ENCODE measurements at regions not wholly inside any gene's neighbourhood (a gene's known extent, or its start where the extent isn't known, plus 50 kb on each side); places are given as distances from the start of the nearest gene placed in this dataset.
"Not testable (repeated sequence)": the region's sequence is repeated elsewhere in the genome, so short reads cannot be mapped to it uniquely, and the experiment has no call there.

DNA sequence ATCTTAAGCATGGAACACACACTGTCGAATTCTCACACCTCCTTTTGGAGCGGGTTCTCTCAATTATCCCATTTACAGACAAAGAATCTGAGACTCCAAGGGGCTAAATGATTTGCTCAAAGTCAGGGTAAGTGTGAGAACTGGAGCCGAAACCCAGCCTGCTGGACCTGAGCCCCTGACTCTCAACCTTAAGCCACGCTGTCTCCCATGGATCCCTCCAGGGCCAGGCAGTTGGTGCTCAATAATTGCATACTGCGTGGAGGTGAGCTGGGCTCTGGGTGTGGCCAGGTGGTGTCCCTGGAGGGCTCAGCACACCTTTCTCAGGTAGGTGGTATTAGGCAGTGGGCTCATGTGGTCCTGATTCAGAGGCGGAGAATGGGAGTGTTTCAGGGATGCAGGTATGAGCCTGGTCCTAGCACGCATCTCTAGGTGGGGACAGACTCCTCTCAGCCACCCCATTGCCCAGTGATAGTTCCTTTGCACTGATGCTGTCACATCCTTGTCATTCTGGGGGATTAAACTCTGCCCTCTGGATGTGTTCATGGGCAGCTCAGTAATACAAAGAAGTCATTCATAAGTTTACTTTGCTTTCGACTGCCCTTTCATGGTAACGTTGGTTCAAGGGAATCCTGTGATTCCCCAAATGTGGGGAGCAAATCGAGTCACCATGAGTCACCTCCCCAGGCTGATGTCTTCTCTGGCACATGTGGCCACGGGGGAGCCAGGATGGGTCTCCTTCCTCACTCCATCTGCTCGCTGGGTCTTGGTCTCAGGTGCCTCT lies 399.5 kb upstream of the TNRC6C start:
- H3K27me3 ChIP-seq (ENCODE audit: control insufficient read depth, insufficient read depth, low read length) = peaks cover 74% of the 10 kb centered on the region

DNA sequence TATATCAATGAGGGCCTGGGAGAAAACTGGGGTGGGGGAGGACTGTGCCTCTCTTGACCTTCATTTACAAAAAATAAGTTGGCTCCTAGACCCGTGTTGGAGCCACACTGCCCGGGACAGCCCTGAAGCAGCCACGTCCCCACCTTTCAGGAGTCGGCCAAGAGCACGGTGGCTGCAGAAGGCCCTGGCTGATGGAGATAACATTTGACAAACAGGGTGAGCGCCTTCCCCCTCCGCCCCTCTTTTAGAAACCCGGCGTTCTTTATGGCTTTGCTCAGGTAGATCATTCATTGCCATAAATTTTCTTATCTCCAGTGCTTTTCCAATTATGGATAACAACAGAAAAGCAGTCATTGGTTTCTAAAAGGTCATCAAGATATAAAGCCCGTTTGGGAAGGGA lies 398.1 kb upstream of the TNRC6C start:
- Histone ChIP-seq H3K9me3 (replicated peaks; ENCODE audit: low read length) (no peaks in the 10 kb centered on the region), H3K4me2 (ENCODE audit: low read length) (no peak overlapping the region), H3K36me3 (ENCODE audit: insufficient read depth, low read length) (no peaks in the 10 kb centered on the region), H3K4me3 (ENCODE audit: low read length) (no peak overlapping the region), H3K9ac (ENCODE audit: low read depth, low read length) (no peak overlapping the region), H3K27me3 (ENCODE audit: control insufficient read depth, insufficient read depth, low read length) (peaks cover 71% of the 10 kb centered on the region), H3K4me1 (ENCODE audit: control insufficient read depth, insufficient read depth, low read length) (no peaks in the 10 kb centered on the region)

More for the DNA sequence above, 399.5 kb upstream of the TNRC6C start:
- Histone ChIP-seq H3K4me2 (ENCODE audit: low read length) (no peak overlapping the region), H3K36me3 (ENCODE audit: insufficient read depth, low read length) (no peaks in the 10 kb centered on the region), H3K9me3 (replicated peaks; ENCODE audit: low read length) (no peaks in the 10 kb centered on the region), H3K4me1 (ENCODE audit: control insufficient read depth, insufficient read depth, low read length) (no peaks in the 10 kb centered on the region), H3K9ac (ENCODE audit: low read depth, low read length) (no peak overlapping the region), H3K4me3 (ENCODE audit: low read length) (no peak overlapping the region)

DNA sequence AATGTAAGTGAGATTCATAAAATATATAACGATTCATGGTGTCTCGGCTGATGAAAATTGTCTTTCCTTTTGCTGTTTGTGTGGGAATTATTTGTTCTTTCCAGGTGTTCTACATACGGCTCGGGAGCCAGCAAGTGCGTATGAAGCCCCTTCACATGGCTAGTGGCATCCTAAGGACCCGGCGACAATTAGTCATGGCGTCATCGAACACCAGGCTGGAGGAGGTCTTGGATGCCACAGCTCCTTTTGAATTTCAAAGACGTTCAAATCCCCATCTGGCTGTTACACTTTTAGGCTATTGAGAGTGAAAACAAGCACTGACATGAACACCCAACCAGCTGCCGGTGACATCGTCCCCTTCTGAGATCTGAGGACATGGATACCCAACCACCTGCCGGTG lies 397.7 kb upstream of the TNRC6C start:
- peaks cover 71% of the 10 kb centered on the region for H3K27me3 ChIP-seq (ENCODE audit: control insufficient read depth, insufficient read depth, low read length)
- H3K4me3 ChIP-seq (ENCODE audit: low read length) = no peak overlapping the region

DNA sequence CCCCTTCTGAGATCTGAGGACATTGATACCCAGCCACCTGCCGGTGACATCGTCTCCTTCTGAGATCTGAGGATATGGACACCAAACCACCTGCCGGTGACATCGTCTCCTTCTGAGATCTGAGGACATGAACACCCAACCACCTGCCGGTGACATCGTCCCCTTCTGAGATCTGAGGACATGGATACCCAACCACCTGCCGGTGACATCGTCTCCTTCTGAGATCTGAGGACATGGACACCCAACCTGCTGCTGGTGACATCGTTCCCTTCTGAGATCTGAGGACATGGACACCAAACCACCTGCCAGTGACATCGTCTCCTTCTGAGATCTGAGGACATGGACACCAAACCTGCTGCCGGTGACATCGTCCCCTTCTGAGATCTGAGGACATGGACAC lies 396.1 kb upstream of the TNRC6C start:
- H3K9me3 ChIP-seq (replicated peaks; ENCODE audit: low read length); H3K9ac ChIP-seq (ENCODE audit: low read depth, low read length); H3K4me1 ChIP-seq (ENCODE audit: control insufficient read depth, insufficient read depth, low read length); H3K4me3 ChIP-seq (ENCODE audit: low read length); H3K4me2 ChIP-seq (ENCODE audit: low read length); H3K36me3 ChIP-seq (ENCODE audit: insufficient read depth, low read length): not testable (repeated sequence)
- peaks cover 69% of the 10 kb centered on the region for H3K27me3 ChIP-seq (ENCODE audit: control insufficient read depth, insufficient read depth, low read length)

More for the DNA sequence above, 397.7 kb upstream of the TNRC6C start:
- H3K9me3 ChIP-seq (replicated peaks; ENCODE audit: low read length) = no peaks in the 10 kb centered on the region
- H3K4me1 ChIP-seq (ENCODE audit: control insufficient read depth, insufficient read depth, low read length) = no peaks in the 10 kb centered on the region
- no peak overlapping the region for H3K9ac ChIP-seq (ENCODE audit: low read depth, low read length)
- no peaks in the 10 kb centered on the region for H3K36me3 ChIP-seq (ENCODE audit: insufficient read depth, low read length)
- H3K4me2 ChIP-seq (ENCODE audit: low read length) = no peak overlapping the region

DNA sequence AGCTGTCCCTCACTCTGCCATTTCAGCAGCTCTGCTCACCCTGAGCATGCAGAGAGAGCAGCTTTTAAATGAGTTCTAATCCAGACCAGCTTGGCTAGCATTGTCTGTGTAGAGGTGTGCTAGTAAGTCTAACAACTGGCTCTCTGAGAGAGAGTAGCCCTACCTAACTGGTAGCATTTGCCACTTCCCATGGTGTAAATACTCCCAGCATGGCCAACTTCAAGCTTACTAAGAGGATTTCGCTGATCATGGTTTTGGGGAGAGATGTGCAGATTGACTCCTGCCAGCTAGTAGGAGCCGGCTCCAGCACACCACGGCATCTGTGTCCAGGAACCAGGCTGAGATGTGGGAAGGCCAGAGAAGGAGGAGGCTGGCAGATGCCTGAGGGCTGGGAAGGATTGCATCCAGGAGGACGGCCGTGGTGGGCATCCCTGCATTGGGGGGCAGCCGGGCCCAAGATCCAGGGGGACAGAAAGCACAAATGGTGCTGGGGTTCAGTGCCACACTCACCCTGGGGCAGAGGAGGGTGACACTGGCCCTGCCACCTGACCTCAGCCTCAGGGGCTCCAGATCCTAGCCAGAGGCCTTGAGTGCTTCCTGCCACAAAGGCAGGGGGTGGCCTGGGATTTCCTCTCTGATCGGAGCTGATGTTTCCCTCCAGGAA lies 394.9 kb upstream of the TNRC6C start:
- H3K9me3 ChIP-seq (replicated peaks; ENCODE audit: low read length) = no peaks in the 10 kb centered on the region
- no peak overlapping the region for H3K4me2 ChIP-seq (ENCODE audit: low read length)
- H3K4me1 ChIP-seq (ENCODE audit: control insufficient read depth, insufficient read depth, low read length) = no peaks in the 10 kb centered on the region
- H3K9ac ChIP-seq (ENCODE audit: low read depth, low read length) = no peak overlapping the region
- H3K27me3 ChIP-seq (ENCODE audit: control insufficient read depth, insufficient read depth, low read length) = peaks cover 60% of the 10 kb centered on the region
- H3K36me3 ChIP-seq (ENCODE audit: insufficient read depth, low read length) = no peaks in the 10 kb centered on the region
- no peak overlapping the region for H3K4me3 ChIP-seq (ENCODE audit: low read length)

DNA sequence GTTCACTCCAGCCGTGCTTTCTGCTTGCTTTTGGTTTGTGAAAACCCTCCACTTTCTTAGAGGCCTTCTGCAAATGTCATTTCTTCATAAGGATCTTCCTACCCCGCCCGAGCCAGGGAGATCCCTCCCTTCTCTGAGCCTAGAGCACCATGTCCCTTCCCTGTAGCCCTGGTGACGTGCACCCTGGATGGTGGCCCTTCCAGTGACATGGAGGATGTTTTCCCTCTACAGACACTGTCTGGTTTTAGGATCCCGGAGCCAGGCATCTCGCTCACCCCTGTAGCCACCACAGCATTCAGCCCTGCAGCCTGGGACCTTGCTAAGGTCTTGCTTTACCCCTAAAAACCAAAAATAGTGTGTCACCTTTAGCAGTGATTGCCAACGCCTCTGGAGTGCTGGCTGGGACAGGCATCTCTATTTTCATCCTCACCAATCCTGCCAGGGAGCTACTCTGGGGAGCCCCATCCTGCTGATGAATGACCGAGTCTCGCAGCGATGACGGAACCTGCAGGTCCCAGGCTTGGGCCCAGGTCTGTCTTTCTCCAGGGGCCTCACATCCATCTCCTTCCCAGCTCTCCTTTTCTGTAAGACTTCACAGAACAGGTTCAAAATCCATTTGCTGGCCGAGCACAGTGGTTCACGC lies 394.1 kb upstream of the TNRC6C start:
- Histone ChIP-seq H3K9ac (ENCODE audit: low read depth, low read length) (no peak overlapping the region), H3K9me3 (replicated peaks; ENCODE audit: low read length) (no peaks in the 10 kb centered on the region), H3K4me1 (ENCODE audit: control insufficient read depth, insufficient read depth, low read length) (no peaks in the 10 kb centered on the region), H3K27me3 (ENCODE audit: control insufficient read depth, insufficient read depth, low read length) (peaks cover 52% of the 10 kb centered on the region), H3K36me3 (ENCODE audit: insufficient read depth, low read length) (no peaks in the 10 kb centered on the region), H3K4me3 (ENCODE audit: low read length) (no peak overlapping the region), H3K4me2 (ENCODE audit: low read length) (no peak overlapping the region)

DNA sequence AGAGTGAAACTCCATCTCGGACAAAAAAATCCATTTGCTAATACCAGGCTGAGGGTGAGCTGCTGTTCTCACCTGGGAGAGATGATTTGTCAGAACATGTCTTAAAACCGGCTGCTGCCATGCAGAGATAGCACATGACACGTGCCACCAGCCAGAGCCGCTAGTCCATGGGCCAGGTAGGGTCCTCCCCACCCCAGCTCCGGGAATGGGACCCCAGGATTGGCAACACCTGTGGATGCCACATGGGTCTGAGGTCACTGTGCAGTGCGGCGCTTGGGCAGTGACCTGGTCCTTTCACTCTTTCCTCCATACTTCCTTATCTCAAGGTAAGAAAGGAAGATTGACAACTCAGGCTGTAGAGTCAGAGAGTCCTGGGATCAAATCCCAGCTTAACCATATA lies 393.3 kb upstream of the TNRC6C start:
- Histone ChIP-seq H3K4me1 (ENCODE audit: control insufficient read depth, insufficient read depth, low read length) (no peaks in the 10 kb centered on the region), H3K4me3 (ENCODE audit: low read length) (no peak overlapping the region), H3K4me2 (ENCODE audit: low read length) (no peak overlapping the region), H3K9me3 (replicated peaks; ENCODE audit: low read length) (no peaks in the 10 kb centered on the region), H3K9ac (ENCODE audit: low read depth, low read length) (no peak overlapping the region), H3K27me3 (ENCODE audit: control insufficient read depth, insufficient read depth, low read length) (peaks cover 50% of the 10 kb centered on the region), H3K36me3 (ENCODE audit: insufficient read depth, low read length) (no peaks in the 10 kb centered on the region)

DNA sequence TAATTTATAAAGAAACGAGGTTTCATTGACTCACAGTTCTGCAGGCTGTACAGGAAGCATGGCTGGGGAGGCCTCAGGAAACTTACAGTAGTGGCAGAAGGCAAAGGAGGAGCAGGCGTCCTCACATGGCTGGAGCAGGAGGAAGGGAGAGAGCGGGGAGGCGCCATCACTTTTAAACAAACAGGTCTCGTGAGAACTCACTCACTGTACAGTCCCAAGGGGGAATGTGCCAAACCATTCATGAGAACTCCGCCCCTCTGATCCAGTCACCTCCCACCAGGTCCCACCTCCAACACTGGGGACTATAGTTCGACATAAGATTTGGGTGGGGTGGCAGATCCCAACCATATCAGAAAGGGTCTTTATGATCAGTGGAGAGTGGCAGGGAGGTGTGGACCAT lies 392.4 kb upstream of the TNRC6C start:
- Histone ChIP-seq H3K27me3 (ENCODE audit: control insufficient read depth, insufficient read depth, low read length) (peaks cover 45% of the 10 kb centered on the region), H3K4me3 (ENCODE audit: low read length) (no peak overlapping the region), H3K36me3 (ENCODE audit: insufficient read depth, low read length) (no peaks in the 10 kb centered on the region), H3K9ac (ENCODE audit: low read depth, low read length) (no peak overlapping the region), H3K9me3 (replicated peaks; ENCODE audit: low read length) (no peaks in the 10 kb centered on the region), H3K4me2 (ENCODE audit: low read length) (no peak overlapping the region), H3K4me1 (ENCODE audit: control insufficient read depth, insufficient read depth, low read length) (no peaks in the 10 kb centered on the region)

DNA sequence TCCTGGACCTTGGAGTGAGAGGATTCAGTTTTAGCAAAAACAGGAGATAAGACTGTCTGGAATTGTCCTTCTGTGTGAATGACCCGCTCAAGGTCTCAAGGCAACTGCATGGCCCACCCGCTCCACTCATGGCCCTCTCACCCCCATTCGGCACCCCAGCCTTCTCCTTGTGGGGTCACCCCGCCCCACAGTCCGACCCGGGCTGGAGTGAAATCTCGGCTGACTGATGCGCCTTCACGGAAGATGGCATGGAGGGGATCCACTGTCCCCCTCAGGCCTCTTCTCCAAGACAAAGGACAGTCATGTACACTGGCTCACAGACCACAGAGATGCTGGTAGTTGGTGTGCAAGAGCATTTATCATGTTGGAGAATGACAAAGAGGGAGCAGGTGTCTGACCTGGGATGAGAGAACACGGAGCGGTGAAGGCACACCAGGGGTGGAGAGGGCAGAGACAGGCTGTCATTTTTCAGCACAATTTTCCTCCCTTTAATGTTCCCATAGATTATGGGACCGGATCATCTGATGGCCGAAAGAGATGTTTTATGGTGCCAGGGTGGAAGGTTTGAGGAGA lies 391.9 kb upstream of the TNRC6C start:
- Histone ChIP-seq H3K36me3 (ENCODE audit: insufficient read depth, low read length) (no peaks in the 10 kb centered on the region), H3K4me2 (ENCODE audit: low read length) (no peak overlapping the region), H3K9me3 (replicated peaks; ENCODE audit: low read length) (no peaks in the 10 kb centered on the region), H3K9ac (ENCODE audit: low read depth, low read length) (no peak overlapping the region), H3K27me3 (ENCODE audit: control insufficient read depth, insufficient read depth, low read length) (peaks cover 49% of the 10 kb centered on the region), H3K4me1 (ENCODE audit: control insufficient read depth, insufficient read depth, low read length) (no peaks in the 10 kb centered on the region), H3K4me3 (ENCODE audit: low read length) (no peak overlapping the region)

DNA sequence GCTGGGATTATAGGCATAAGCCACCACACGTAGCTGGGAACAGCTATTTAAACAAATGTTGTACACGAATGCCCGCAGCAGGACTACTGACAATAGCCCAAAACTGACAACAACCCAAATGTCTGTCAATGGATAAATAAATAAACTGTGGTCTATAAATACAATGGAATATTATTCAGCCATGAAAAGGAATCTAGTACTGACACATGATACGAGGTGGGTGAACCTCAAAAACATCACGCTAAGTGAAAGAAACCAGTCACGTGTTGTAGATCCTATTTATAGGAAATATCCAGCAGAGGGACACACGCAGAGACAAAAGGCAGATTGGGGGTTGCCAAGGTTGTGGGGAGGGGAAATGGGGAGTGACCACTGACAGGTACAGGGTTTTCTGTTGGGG lies 390.0 kb upstream of the TNRC6C start:
- H3K27me3 ChIP-seq (ENCODE audit: control insufficient read depth, insufficient read depth, low read length) = peaks cover 64% of the 10 kb centered on the region
- H3K4me2 ChIP-seq (ENCODE audit: low read length) = no peak overlapping the region
- H3K9me3 ChIP-seq (replicated peaks; ENCODE audit: low read length) = no peaks in the 10 kb centered on the region
- no peaks in the 10 kb centered on the region for H3K36me3 ChIP-seq (ENCODE audit: insufficient read depth, low read length)
- H3K4me1 ChIP-seq (ENCODE audit: control insufficient read depth, insufficient read depth, low read length) = no peaks in the 10 kb centered on the region
- no peak overlapping the region for H3K9ac ChIP-seq (ENCODE audit: low read depth, low read length)
- no peak overlapping the region for H3K4me3 ChIP-seq (ENCODE audit: low read length)

DNA sequence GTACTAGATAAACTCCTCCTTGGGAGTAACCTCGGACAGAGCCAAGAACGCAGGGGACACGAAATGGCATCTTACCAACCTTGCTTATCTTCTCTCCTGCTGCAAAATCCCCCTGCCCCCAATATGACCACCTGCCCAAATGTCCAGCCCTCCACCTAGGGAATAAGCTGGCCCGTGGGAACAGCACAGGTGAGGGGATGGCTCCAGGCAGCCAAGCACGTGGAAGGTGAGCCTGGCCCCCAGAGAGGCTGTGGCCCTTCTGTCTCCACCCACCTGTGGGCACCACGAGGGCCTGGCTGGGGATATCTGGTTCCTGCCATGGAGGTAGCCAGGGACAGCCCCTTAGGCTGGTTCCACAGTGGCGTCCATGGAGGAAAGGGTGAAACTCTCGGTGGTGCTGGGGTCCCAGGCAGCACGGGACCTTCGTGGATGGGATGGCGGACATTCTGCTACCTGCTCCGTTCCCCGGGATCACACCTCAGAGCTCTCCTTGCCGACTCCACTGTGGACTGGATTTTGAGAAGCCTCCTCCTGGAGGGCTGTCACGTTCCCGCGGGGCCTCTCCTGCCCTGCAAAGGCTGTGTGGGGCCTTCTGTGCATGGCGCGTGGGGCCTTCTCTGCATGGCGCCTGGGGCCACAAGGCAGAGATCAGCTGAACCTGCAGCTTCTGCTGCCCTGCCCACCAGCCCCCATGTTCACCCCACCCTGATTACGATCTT lies 388.5 kb upstream of the TNRC6C start:
- H3K9ac ChIP-seq (ENCODE audit: low read depth, low read length) = no peak overlapping the region
- no peak overlapping the region for H3K4me2 ChIP-seq (ENCODE audit: low read length)
- no peaks in the 10 kb centered on the region for H3K36me3 ChIP-seq (ENCODE audit: insufficient read depth, low read length)
- H3K27me3 ChIP-seq (ENCODE audit: control insufficient read depth, insufficient read depth, low read length) = peaks cover 64% of the 10 kb centered on the region
- no peaks in the 10 kb centered on the region for H3K9me3 ChIP-seq (replicated peaks; ENCODE audit: low read length)
- H3K4me1 ChIP-seq (ENCODE audit: control insufficient read depth, insufficient read depth, low read length) = no peaks in the 10 kb centered on the region
- H3K4me3 ChIP-seq (ENCODE audit: low read length) = no peak overlapping the region
